Activated naive CD8-positive, alpha-beta T cell treated with anti-CD3 and anti-CD28 coated beads for 36 hours (primary cell): ENCODE measurements at regions not wholly inside any gene's neighbourhood (a gene's known extent, or its start where the extent isn't known, plus 50 kb on each side); places are given as distances from the start of the nearest gene placed in this dataset.

ENCODE experiments used
- DNase-seq: peaks from one replicate; pipeline ENCODE4 v3.0.0; 2021
- H3K27ac Mint-ChIP-seq: one replicate; pipeline ENCODE4 v1.8.0; 2022; ENCODE audit warnings: mild to moderate bottlenecking, moderate library complexity, mixed read lengths
- H3K27me3 Mint-ChIP-seq: one replicate; pipeline ENCODE4 v1.8.0; 2022; ENCODE audit warnings: mild to moderate bottlenecking, mixed read lengths
- H3K36me3 Mint-ChIP-seq: one replicate; pipeline ENCODE4 v1.8.0; 2021; ENCODE audit warnings: mild to moderate bottlenecking, mixed read lengths
- H3K4me1 Mint-ChIP-seq: one replicate; pipeline ENCODE4 v1.8.0; 2021; ENCODE audit warnings: mixed read lengths
- H3K4me3 Mint-ChIP-seq: one replicate; pipeline ENCODE4 v1.8.0; 2022; ENCODE audit warnings: mild to moderate bottlenecking, moderate library complexity, mixed read lengths
- H3K9me3 Mint-ChIP-seq: one replicate; pipeline ENCODE4 v1.8.0; 2022; ENCODE audit warnings: mixed read lengths

- Mint-ChIP-seq H3K9me3 (peaks cover 11% of the 10 kb centered on the region), H3K27ac (no peak overlapping the region), H3K27me3 (no peaks in the 10 kb centered on the region)
Observed at GRCh38 chr2:217394510-217395351, 534.9 kb upstream of the TNP1 start.

GRCh38 chr2:217393585-217394032 is 533.7 kb upstream of the TNP1 start:
- Mint-ChIP-seq H3K36me3 (peaks cover 14% of the 10 kb centered on the region), H3K27ac (no peak overlapping the region), H3K4me1 (peaks cover 1% of the 10 kb centered on the region), H3K4me3 (no peak overlapping the region), H3K9me3 (peaks cover 11% of the 10 kb centered on the region), H3K27me3 (no peaks in the 10 kb centered on the region)
- DNase-seq, result no peak

More at GRCh38 chr2:217394510-217395351, 534.9 kb upstream of the TNP1 start:
- no peak for DNase-seq
- peaks cover 7% of the 10 kb centered on the region for H3K4me1 Mint-ChIP-seq
- H3K4me3 Mint-ChIP-seq, result no peak overlapping the region
- peaks cover 18% of the 10 kb centered on the region for H3K36me3 Mint-ChIP-seq

- H3K4me1 Mint-ChIP-seq, result no peaks in the 10 kb centered on the region
- H3K27ac Mint-ChIP-seq, result no peak overlapping the region
- H3K27me3 Mint-ChIP-seq, result no peaks in the 10 kb centered on the region
- no peak overlapping the region for H3K4me3 Mint-ChIP-seq
- H3K9me3 Mint-ChIP-seq, result peaks cover 11% of the 10 kb centered on the region
- no peak for DNase-seq
- H3K36me3 Mint-ChIP-seq, result peaks cover 13% of the 10 kb centered on the region
Observed at GRCh38 chr2:217392930-217393584, 533.2 kb upstream of the TNP1 start.

- H3K27me3 Mint-ChIP-seq, result peaks cover 12% of the 10 kb centered on the region
- no peak overlapping the region for H3K4me3 Mint-ChIP-seq
- H3K36me3 Mint-ChIP-seq, result peaks cover 8% of the 10 kb centered on the region
- H3K9me3 Mint-ChIP-seq, result peaks cover 11% of the 10 kb centered on the region
- no peak overlapping the region for H3K27ac Mint-ChIP-seq
- H3K4me1 Mint-ChIP-seq, result peaks cover 14% of the 10 kb centered on the region
- no peak for DNase-seq
Observed at GRCh38 chr2:217387776-217388387, 528.0 kb upstream of the TNP1 start.

GRCh38 chr2:217386041-217386440 is 526.2 kb upstream of the TNP1 start:
- H3K4me1 Mint-ChIP-seq, result peaks cover 18% of the 10 kb centered on the region
- H3K9me3 Mint-ChIP-seq, result peaks cover 3% of the 10 kb centered on the region
- no peak for DNase-seq
- H3K4me3 Mint-ChIP-seq, result no peak overlapping the region
- peaks cover 12% of the 10 kb centered on the region for H3K27me3 Mint-ChIP-seq
- H3K36me3 Mint-ChIP-seq, result no peaks in the 10 kb centered on the region
- no peak overlapping the region for H3K27ac Mint-ChIP-seq

- no peaks in the 10 kb centered on the region for H3K36me3 Mint-ChIP-seq
Observed at GRCh38 chr2:217383620-217384019, 523.8 kb upstream of the TNP1 start.

GRCh38 chr2:217382794-217383193 is 522.9 kb upstream of the TNP1 start:
- Mint-ChIP-seq H3K27me3 (peaks cover 10% of the 10 kb centered on the region), H3K4me1 (peaks cover 16% of the 10 kb centered on the region)

More at GRCh38 chr2:217383620-217384019, 523.8 kb upstream of the TNP1 start:
- Mint-ChIP-seq H3K4me1 (peaks cover 18% of the 10 kb centered on the region), H3K9me3 (peaks cover 2% of the 10 kb centered on the region), H3K27me3 (peaks cover 12% of the 10 kb centered on the region), H3K27ac (no peak overlapping the region), H3K4me3 (no peak overlapping the region)
- DNase-seq, result no peak

GRCh38 chr2:217379807-217380206 is 519.9 kb upstream of the TNP1 start:
- Mint-ChIP-seq H3K27ac (no peak overlapping the region), H3K27me3 (peaks cover 2% of the 10 kb centered on the region), H3K9me3 (peaks cover 2% of the 10 kb centered on the region), H3K4me1 (peaks cover 10% of the 10 kb centered on the region), H3K36me3 (no peaks in the 10 kb centered on the region), H3K4me3 (no peak overlapping the region)
- DNase-seq, result no peak

More at GRCh38 chr2:217382794-217383193, 522.9 kb upstream of the TNP1 start:
- H3K36me3 Mint-ChIP-seq, result no peaks in the 10 kb centered on the region
- no peak for DNase-seq
- no peak overlapping the region for H3K27ac Mint-ChIP-seq
- H3K4me3 Mint-ChIP-seq, result no peak overlapping the region
- H3K9me3 Mint-ChIP-seq, result peaks cover 2% of the 10 kb centered on the region

GRCh38 chr2:217372794-217373193 is 512.9 kb upstream of the TNP1 start:
- Mint-ChIP-seq H3K4me3 (no peak overlapping the region), H3K27ac (no peak overlapping the region), H3K36me3 (no peaks in the 10 kb centered on the region), H3K27me3 (no peaks in the 10 kb centered on the region), H3K9me3 (no peaks in the 10 kb centered on the region), H3K4me1 (no peaks in the 10 kb centered on the region)
- no peak for DNase-seq

GRCh38 chr2:217371781-217372213 is 511.9 kb upstream of the TNP1 start:
- H3K4me3 Mint-ChIP-seq, result no peak overlapping the region
- H3K4me1 Mint-ChIP-seq, result no peaks in the 10 kb centered on the region
- H3K27me3 Mint-ChIP-seq, result no peaks in the 10 kb centered on the region
- no peaks in the 10 kb centered on the region for H3K9me3 Mint-ChIP-seq
- no peaks in the 10 kb centered on the region for H3K36me3 Mint-ChIP-seq
- no peak for DNase-seq
- H3K27ac Mint-ChIP-seq, result no peak overlapping the region

- H3K36me3 Mint-ChIP-seq, result no peaks in the 10 kb centered on the region
- DNase-seq, result no peak
- H3K9me3 Mint-ChIP-seq, result no peaks in the 10 kb centered on the region
- H3K4me1 Mint-ChIP-seq, result no peaks in the 10 kb centered on the region
- no peaks in the 10 kb centered on the region for H3K27me3 Mint-ChIP-seq
- no peak overlapping the region for H3K4me3 Mint-ChIP-seq
- H3K27ac Mint-ChIP-seq, result no peak overlapping the region
Observed at GRCh38 chr2:217370391-217370790, 510.5 kb upstream of the TNP1 start.

- no peaks in the 10 kb centered on the region for H3K36me3 Mint-ChIP-seq
- H3K27me3 Mint-ChIP-seq, result peaks cover 3% of the 10 kb centered on the region
- no peak overlapping the region for H3K4me3 Mint-ChIP-seq
- DNase-seq, result no peak
- H3K9me3 Mint-ChIP-seq, result no peaks in the 10 kb centered on the region
- H3K4me1 Mint-ChIP-seq, result no peaks in the 10 kb centered on the region
- H3K27ac Mint-ChIP-seq, result no peak overlapping the region
Observed at GRCh38 chr2:217367464-217367863, 507.6 kb upstream of the TNP1 start.

- Mint-ChIP-seq H3K36me3 (no peaks in the 10 kb centered on the region), H3K27me3 (peaks cover 3% of the 10 kb centered on the region), H3K27ac (no peak overlapping the region), H3K4me1 (no peaks in the 10 kb centered on the region), H3K9me3 (no peaks in the 10 kb centered on the region), H3K4me3 (no peak overlapping the region)
- DNase-seq, result no peak
Observed at GRCh38 chr2:217366966-217367365, 507.1 kb upstream of the TNP1 start.

GRCh38 chr2:217366266-217366895 is 506.5 kb upstream of the TNP1 start:
- Mint-ChIP-seq H3K4me1 (no peaks in the 10 kb centered on the region), H3K36me3 (no peaks in the 10 kb centered on the region), H3K4me3 (no peak overlapping the region), H3K9me3 (no peaks in the 10 kb centered on the region), H3K27me3 (peaks cover 3% of the 10 kb centered on the region), H3K27ac (no peak overlapping the region)
- DNase-seq, result no peak

GRCh38 chr2:217365656-217366055 is 505.8 kb upstream of the TNP1 start:
- H3K27me3 Mint-ChIP-seq, result peaks cover 3% of the 10 kb centered on the region
- H3K36me3 Mint-ChIP-seq, result no peaks in the 10 kb centered on the region
- no peaks in the 10 kb centered on the region for H3K4me1 Mint-ChIP-seq
- H3K4me3 Mint-ChIP-seq, result no peak overlapping the region
- no peak overlapping the region for H3K27ac Mint-ChIP-seq
- H3K9me3 Mint-ChIP-seq, result no peaks in the 10 kb centered on the region
- DNase-seq, result no peak
